K562 (cell line): ENCODE measurements at regions not wholly inside any gene's neighbourhood (a gene's known extent, or its start where the extent isn't known, plus 50 kb on each side); places are given as distances from the start of the nearest gene placed in this dataset.

Experiments
- BACH1 ChIP-seq: fragments of 200-800 bp; sonication (Bioruptor generic); IDR thresholded peaks from 2 replicates; pipeline ENCODE4 v1.6.1; 2016; ENCODE audit warnings: missing genetic modification characterization, missing compliant biosample characterization
- CAMTA2 ChIP-seq: fragments of 250-450 bp; sonication (Bioruptor Pico); conservative IDR thresholded peaks from 2 replicates; pipeline ENCODE4 v1.5.1; 2022
- CEBPG ChIP-seq, 3 experiments: fragments of 200-800 bp in 1 of 3; sonication (Bioruptor generic) in 1 of 3; sonication (generic) in 1 of 3; formaldehyde crosslinking in 1 of 3; IDR thresholded peaks in 2 of 3; conservative IDR thresholded peaks in 1 of 3; 2 replicates each; pipeline versions ENCODE4 v1.6.1 to v1.8.0; 2016 to 2022; ENCODE audit warnings: missing compliant biosample characterization in 2 of 3, missing genetic modification characterization in 2 of 3, mild to moderate bottlenecking in 1 of 3, missing genetic modification reagents in 1 of 3
- CTCF ChIP-seq, 3 experiments: IDR thresholded peaks in 2 of 3; conservative IDR thresholded peaks in 1 of 3; 2 replicates each; pipeline ENCODE4 v1.5.1; 2011 to 2012; ENCODE audit warnings: low read length in 3 of 3, mild to moderate bottlenecking in 3 of 3, control low read depth in 2 of 3, improper control_type of control experiment in 1 of 3, inconsistent platforms in 1 of 3, low read depth in 1 of 3, mixed read lengths in 1 of 3, moderate library complexity in 1 of 3; ENCODE audit not compliant: insufficient read depth in 2 of 3
- E2F4 ChIP-seq: sonication (generic); formaldehyde crosslinking; IDR thresholded peaks from 2 replicates; pipeline ENCODE4 v1.8.0; 2022; ENCODE audit warnings: mild to moderate bottlenecking, low read depth, missing genetic modification reagents
- E2F6 ChIP-seq, 2 experiments: IDR thresholded peaks; 2 replicates each; pipeline ENCODE4 v1.6.1; 2011; ENCODE audit warnings: borderline replicate concordance in 1 of 2, control low read depth in 1 of 2, low read depth in 1 of 2, low read length in 1 of 2, mild to moderate bottlenecking in 1 of 2, mixed read lengths in 1 of 2, moderate library complexity in 1 of 2; ENCODE audit not compliant: insufficient read depth in 1 of 2, insufficient read length in 1 of 2, poor library complexity in 1 of 2, severe bottlenecking in 1 of 2; ENCODE audit errors: extremely low read depth in 1 of 2
- ETV1 ChIP-seq: fragments of 450-650 bp; conservative IDR thresholded peaks from 2 replicates; pipeline ENCODE4 v1.6.1; 2016; ENCODE audit warnings: missing genetic modification characterization, control low read depth, low read depth, missing compliant biosample characterization
- FOXM1 ChIP-seq, 2 experiments: fragments of 450-650 bp in 1 of 2; sonication (generic) in 1 of 2; formaldehyde crosslinking in 1 of 2; IDR thresholded peaks; 2 replicates each; pipeline versions ENCODE4 v1.6.1 to v1.9.0; 2017 to 2022; ENCODE audit warnings: low read depth in 2 of 2, mild to moderate bottlenecking in 2 of 2, missing genetic modification reagents in 1 of 2, moderate library complexity in 1 of 2
- LEF1 ChIP-seq: fragments of 450-650 bp; IDR thresholded peaks from 2 replicates; pipeline ENCODE4 v1.6.1; 2016; ENCODE audit warnings: mild to moderate bottlenecking
- MYC ChIP-seq, 2 experiments: fragments of 250-450 bp in 1 of 2; sonication (Bioruptor Pico) in 1 of 2; IDR thresholded peaks; 2 replicates each; pipeline versions ENCODE4 v1.5.1 to v1.6.1; 2012 to 2021; ENCODE audit warnings: low read depth in 2 of 2, borderline replicate concordance in 1 of 2, improper control_type of control experiment in 1 of 2, low read length in 1 of 2, mild to moderate bottlenecking in 1 of 2, moderate library complexity in 1 of 2
- PREB ChIP-seq: sonication (generic); formaldehyde crosslinking; IDR thresholded peaks from 2 replicates; pipeline ENCODE4 v1.8.1; 2023; ENCODE audit warnings: mild to moderate bottlenecking, missing genetic modification reagents
- TCF7L2 ChIP-seq: fragments of 150-350 bp; IDR thresholded peaks from 2 replicates; pipeline ENCODE4 v1.6.1; 2016; ENCODE audit warnings: low read depth, mild to moderate bottlenecking, low read length, moderate library complexity
- ZKSCAN1 ChIP-seq: fragments of 150-350 bp; IDR thresholded peaks from 2 replicates; pipeline ENCODE4 v1.6.1; 2016; ENCODE audit warnings: low read depth, low read length
- ZNF239 ChIP-seq: fragments of 250-450 bp; sonication (Bioruptor Pico); IDR thresholded peaks from 2 replicates; pipeline ENCODE4 v1.4.0; 2020; ENCODE audit warnings: mild to moderate bottlenecking

GRCh38 chr2:22037274-22037673 lies 913.5 kb downstream of the TDRD15 start:
- TF ChIP-seq MYC (IDR thresholded peaks at IDR 0.05; ENCODE audit: low read depth, low read length) = no peak
- no peak for TF ChIP-seq MYC (CRISPR knock-in tag; IDR thresholded peaks at IDR 0.05; ENCODE audit: borderline replicate concordance, low read depth)
- no peak for TF ChIP-seq E2F4 (CRISPR knock-in tag)
- no peak for TF ChIP-seq CTCF (IDR thresholded peaks at IDR 0.05 in 2 of 3, conservative IDR thresholded peaks at IDR 0.05 in 1 of 3; ENCODE audit: insufficient read depth in 2 of 3, low read depth in 1 of 3, low read length in 3 of 3)
- TF ChIP-seq TCF7L2 = no peak
- no peak for TF ChIP-seq FOXM1 (IDR thresholded peaks at IDR 0.05; ENCODE audit: low read depth)
- TF ChIP-seq FOXM1 (CRISPR knock-in tag; IDR thresholded peaks at IDR 0.05; ENCODE audit: low read depth) = no peak
- no peak for TF ChIP-seq ETV1
- no peak for TF ChIP-seq ZKSCAN1
- no peak for TF ChIP-seq BACH1 (tag)
- no peak for TF ChIP-seq ZNF239 (CRISPR knock-in tag)
- no peak for TF ChIP-seq LEF1
- no peak for TF ChIP-seq CAMTA2 (CRISPR knock-in tag)
- no peak for TF ChIP-seq CEBPG (CRISPR knock-in tag; IDR thresholded peaks at IDR 0.05)
- no peak for TF ChIP-seq CEBPG (tag; conservative IDR thresholded peaks at IDR 0.05 in 1 of 2, IDR thresholded peaks at IDR 0.05 in 1 of 2)
- no peak for TF ChIP-seq E2F6 (IDR thresholded peaks at IDR 0.05; ENCODE audit: borderline replicate concordance in 1 of 2, extremely low read depth in 1 of 2, insufficient read depth in 1 of 2, insufficient read length in 1 of 2, low read depth in 1 of 2, low read length in 1 of 2, poor library complexity in 1 of 2, severe bottlenecking in 1 of 2)
- TF ChIP-seq PREB (CRISPR knock-in tag) = no peak
